NB4 (cell line): ENCODE measurements at regions not wholly inside any gene's neighbourhood (a gene's known extent, or its start where the extent isn't known, plus 50 kb on each side); places are given as distances from the start of the nearest gene placed in this dataset.

ENCODE experiments used
- CTCF ChIP-seq: IDR thresholded peaks from one replicate; pipeline ENCODE4 v1.5.1; 2012; ENCODE audit warnings: low read depth, low read length
- MYC ChIP-seq: IDR thresholded peaks from 2 replicates; pipeline ENCODE4 v1.6.1; 2011; ENCODE audit warnings: low read depth, low read length
- POLR2A ChIP-seq: IDR thresholded peaks from 2 replicates; pipeline ENCODE4 v1.6.1; 2011; ENCODE audit warnings: mild to moderate bottlenecking; ENCODE audit not compliant: insufficient read length; ENCODE audit errors: extremely low read depth
- TF ChIP-seq, protein P1 (sequence below): IDR thresholded peaks from 2 replicates; pipeline ENCODE4 v1.6.1; 2011; ENCODE audit warnings: low read depth, low read length

GRCh38 chr6:85887461-85887860 is 244.8 kb upstream of the SYNCRIP start:
- no peak for TF ChIP-seq CTCF
- TF ChIP-seq, protein P1, sequence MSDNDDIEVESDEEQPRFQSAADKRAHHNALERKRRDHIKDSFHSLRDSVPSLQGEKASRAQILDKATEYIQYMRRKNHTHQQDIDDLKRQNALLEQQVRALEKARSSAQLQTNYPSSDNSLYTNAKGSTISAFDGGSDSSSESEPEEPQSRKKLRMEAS, result no peak
- no peak for TF ChIP-seq POLR2A
- no peak for TF ChIP-seq MYC
